ENCODE measurements at regions not wholly inside any gene's neighbourhood (a gene's known extent, or its start where the extent isn't known, plus 50 kb on each side); places are given as distances from the start of the nearest gene placed in this dataset.

- no peak overlapping the region for H2BK15ac ChIP-seq (ENCODE audit: low read depth, low read length)
- H2AFZ ChIP-seq (ENCODE audit: low read length): no peak overlapping the region
- WGBS (ENCODE audit: extremely low coverage, insufficient read length, low lambda C conversion rate): no CpG with 5 or more reads among the region's 2 CpGs
- Mint-ChIP-seq H3K4me1 (peaks cover 8% of the 10 kb centered on the region in 2 experiments), H3K27ac (no peak overlapping the region), H3K9me3 (no peaks in the 10 kb centered on the region), H3K4me3 (no peak overlapping the region), H3K27me3 (ENCODE audit: low read depth) (peaks cover 5% of the 10 kb centered on the region), H3K36me3 (ENCODE audit: insufficient read depth in 1 of 3, low read depth in 3 of 3) (no peaks in the 10 kb centered on the region)
- no peaks in the 10 kb centered on the region for H3K79me2 ChIP-seq (ENCODE audit: insufficient read depth, low read length)
- no peak overlapping the region for H2BK12ac ChIP-seq (ENCODE audit: insufficient read length, low read depth, low read length)
- H3K23ac ChIP-seq (ENCODE audit: insufficient read length, low read depth, low read length): no peak overlapping the region
- no peak overlapping the region for H4K5ac ChIP-seq (ENCODE audit: insufficient read length, low read depth, low read length)
- no peak overlapping the region for H3K14ac ChIP-seq (ENCODE audit: insufficient read depth, low read length)
- H3K9ac ChIP-seq (ENCODE audit: extremely low read depth, insufficient read length, low read length): no peak overlapping the region
- no peaks in the 10 kb centered on the region; the same call in 1 of the 2 replicates for H3K4me1 ChIP-seq (ENCODE audit: insufficient read depth, low read length)
- no peak for DNase-seq
- no peak overlapping the region for H2BK20ac ChIP-seq (ENCODE audit: low read depth, low read length, poor library complexity, severe bottlenecking)
- no peak overlapping the region for H3K4me2 ChIP-seq (ENCODE audit: insufficient read depth, insufficient read length, low read length)
- H4K8ac ChIP-seq (replicated peaks; ENCODE audit: insufficient read length, low read depth, low read length): no peak overlapping the region
- no peak overlapping the region for H3K27ac ChIP-seq (ENCODE audit: insufficient read length, low read depth, low read length)
- H3K27me3 ChIP-seq (ENCODE audit: insufficient read depth, low read length): no peaks in the 10 kb centered on the region
- H3K4ac ChIP-seq (ENCODE audit: low read depth, low read length): no peak overlapping the region
- H2BK5ac ChIP-seq (ENCODE audit: insufficient read length, low read length): no peak overlapping the region
- H3T11ph ChIP-seq (ENCODE audit: low read length): no peak overlapping the region
- H3K23me2 ChIP-seq (ENCODE audit: insufficient read length, low read depth, low read length, poor library complexity, severe bottlenecking): no peaks in the 10 kb centered on the region
- no peaks in the 10 kb centered on the region for H3K9me3 ChIP-seq (ENCODE audit: control insufficient read depth, low read depth, low read length)
- TF ChIP-seq, protein P1, sequence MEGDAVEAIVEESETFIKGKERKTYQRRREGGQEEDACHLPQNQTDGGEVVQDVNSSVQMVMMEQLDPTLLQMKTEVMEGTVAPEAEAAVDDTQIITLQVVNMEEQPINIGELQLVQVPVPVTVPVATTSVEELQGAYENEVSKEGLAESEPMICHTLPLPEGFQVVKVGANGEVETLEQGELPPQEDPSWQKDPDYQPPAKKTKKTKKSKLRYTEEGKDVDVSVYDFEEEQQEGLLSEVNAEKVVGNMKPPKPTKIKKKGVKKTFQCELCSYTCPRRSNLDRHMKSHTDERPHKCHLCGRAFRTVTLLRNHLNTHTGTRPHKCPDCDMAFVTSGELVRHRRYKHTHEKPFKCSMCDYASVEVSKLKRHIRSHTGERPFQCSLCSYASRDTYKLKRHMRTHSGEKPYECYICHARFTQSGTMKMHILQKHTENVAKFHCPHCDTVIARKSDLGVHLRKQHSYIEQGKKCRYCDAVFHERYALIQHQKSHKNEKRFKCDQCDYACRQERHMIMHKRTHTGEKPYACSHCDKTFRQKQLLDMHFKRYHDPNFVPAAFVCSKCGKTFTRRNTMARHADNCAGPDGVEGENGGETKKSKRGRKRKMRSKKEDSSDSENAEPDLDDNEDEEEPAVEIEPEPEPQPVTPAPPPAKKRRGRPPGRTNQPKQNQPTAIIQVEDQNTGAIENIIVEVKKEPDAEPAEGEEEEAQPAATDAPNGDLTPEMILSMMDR (conservative IDR thresholded peaks at IDR 0.05): no peak
- H4K20me1 ChIP-seq (ENCODE audit: control insufficient read depth, insufficient read depth, insufficient read length): no peaks in the 10 kb centered on the region
- no peak overlapping the region for H4K91ac ChIP-seq (ENCODE audit: insufficient read length, low read depth, low read length)
- H2AK5ac ChIP-seq (ENCODE audit: insufficient read length, low read length): no peak overlapping the region
- no peak overlapping the region for H2BK120ac ChIP-seq (ENCODE audit: low read depth, low read length, poor library complexity, severe bottlenecking)
- H3K18ac ChIP-seq (ENCODE audit: insufficient read length, low read depth, low read length): no peak overlapping the region
- no peak overlapping the region for H3K56ac ChIP-seq (ENCODE audit: insufficient read length, low read depth, low read length)
- H3K79me1 ChIP-seq (ENCODE audit: insufficient read depth, low read depth, low read length, poor library complexity, severe bottlenecking): no peaks in the 10 kb centered on the region
These were observed 283.9 kb upstream of the ANKRD55 start for GRCh38 chr5:56517011-56517416.

Data from H9 (cell line).